ENCODE measurements at regions not wholly inside any gene's neighbourhood (a gene's known extent, or its start where the extent isn't known, plus 50 kb on each side); places are given as distances from the start of the nearest gene placed in this dataset.
"Not testable (repeated sequence)": the region's sequence is repeated elsewhere in the genome, so short reads cannot be mapped to it uniquely, and the experiment has no call there.

DNA sequence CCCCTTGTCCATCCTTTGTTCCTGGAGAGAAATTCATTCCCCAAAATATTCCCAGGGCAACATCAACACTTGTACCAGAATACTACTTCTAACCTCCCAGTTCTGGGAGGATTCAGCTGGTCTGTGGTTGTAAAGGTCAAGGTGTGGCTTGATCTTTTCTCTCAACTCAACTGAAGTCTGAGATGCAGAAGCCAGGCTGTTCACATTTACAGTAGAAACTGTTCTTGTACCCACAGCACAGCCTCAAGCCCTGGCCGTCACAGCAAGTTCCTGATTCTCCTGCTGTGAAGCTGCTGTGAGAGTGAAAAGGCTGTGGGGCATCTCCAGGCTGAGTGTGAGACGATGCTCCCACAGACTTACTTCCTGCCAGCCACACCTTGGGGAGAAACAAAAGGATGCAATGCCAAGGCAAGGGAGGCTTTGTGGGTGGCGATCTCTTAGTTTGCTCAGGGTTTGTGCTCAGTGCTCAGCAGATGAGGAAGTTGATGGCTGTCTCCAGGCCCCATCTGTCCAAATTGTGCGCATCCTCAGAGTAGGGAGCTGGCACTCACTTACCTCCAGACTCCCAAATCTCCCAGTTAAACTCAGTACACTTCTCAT, 143.9 kb upstream of the FOXA2 start:
- DNase-seq (ENCODE audit: low read depth) = no peak
- no peak overlapping the region for H3K4me3 ChIP-seq (ENCODE audit: low read depth, low read length)

DNA sequence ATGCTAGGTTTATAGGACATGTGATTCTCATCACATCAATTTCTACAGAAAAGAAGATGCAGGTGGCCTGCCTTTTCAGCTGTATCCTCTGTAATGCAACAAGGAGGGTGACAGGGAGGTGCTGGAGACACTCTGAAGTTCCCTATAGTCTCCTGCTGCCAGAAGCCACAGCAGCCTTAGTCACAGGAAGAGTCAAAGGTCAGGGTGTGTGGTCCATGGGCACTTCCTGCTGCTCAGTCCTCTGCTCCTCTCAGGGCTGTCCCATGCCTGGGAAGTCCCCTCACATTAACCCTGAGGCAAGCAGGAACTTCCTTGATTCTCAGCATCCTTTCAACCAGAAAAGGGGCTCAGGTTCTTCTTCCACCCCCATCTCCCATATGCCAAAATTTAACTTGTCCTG, 144.8 kb upstream of the FOXA2 start:
- no peak overlapping the region for H3K4me3 ChIP-seq (ENCODE audit: low read depth, low read length)
- no peak for DNase-seq (ENCODE audit: low read depth)

DNA sequence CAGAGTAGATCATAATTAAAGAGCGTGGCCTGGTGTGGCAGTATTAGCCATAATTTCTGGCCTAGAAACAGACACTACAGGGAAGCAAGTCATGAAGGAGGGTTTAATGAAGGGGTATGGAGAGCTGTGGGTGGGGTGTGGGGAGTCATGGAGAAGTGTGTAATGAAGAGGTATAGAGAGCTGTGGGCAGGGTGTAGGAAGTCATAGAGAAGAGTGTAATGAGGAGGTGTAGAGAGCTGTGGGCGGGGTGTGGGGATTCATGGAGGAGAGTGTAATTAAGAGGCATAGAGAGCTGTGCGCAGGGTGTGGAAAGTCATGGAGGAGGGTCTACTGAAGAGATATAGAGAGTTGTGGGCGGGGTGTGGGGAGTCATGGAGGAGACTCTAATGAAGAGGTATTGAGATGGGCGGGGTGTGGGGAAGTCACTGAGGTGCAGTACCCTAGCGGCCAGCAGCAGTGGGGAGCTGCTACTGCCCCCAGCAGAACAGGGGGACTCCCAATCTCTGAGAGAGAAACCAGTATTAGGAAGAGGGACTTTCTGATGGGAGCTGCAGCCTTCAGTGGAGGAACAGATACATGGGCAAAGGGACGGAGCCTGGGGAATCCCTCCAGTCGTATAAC, 145.4 kb upstream of the FOXA2 start:
- DNase-seq (ENCODE audit: low read depth) = no peak

GRCh38 chr20:22732751-22733150, 148.4 kb upstream of the FOXA2 start:
- H3K4me3 ChIP-seq (ENCODE audit: low read depth, low read length) = no peak overlapping the region
- no peak for DNase-seq (ENCODE audit: low read depth)

More for the DNA sequence above, 145.4 kb upstream of the FOXA2 start:
- H3K4me3 ChIP-seq (ENCODE audit: low read depth, low read length) = no peak overlapping the region

DNA sequence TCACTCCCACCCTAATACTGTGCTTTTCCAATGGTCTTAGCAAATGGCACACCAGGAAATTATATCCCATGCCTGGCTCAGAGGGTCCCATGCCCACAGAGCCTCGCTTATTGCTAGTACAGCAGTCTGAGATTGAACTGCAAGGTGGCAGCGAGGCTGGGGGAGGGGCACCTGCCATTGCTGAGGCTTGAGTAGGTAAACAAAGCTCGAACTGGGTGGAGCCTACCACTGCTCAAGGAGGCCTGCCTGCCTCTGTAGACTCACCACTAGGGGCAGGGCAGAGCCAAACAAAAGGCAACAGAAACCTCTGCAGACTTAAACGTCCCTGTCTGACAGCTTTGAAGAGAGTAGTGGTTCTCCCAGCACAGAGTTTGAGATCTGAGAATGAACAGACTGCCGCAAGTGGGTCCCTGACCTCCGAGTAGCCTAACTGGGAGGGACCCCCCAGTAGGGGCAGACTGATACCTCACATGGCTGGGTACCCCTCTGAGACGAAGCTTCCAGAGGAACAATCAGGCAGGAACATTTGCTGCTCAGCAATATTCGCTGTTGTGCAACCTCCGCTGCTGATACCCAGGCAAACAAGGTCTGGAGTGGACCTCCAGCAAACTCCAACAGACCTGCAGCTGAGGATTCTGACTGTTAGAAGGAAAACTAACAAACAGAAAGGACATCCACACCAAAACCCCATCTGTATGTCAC, 150.7 kb upstream of the FOXA2 start:
- H3K4me3 ChIP-seq (ENCODE audit: low read depth, low read length); DNase-seq (ENCODE audit: low read depth): not testable (repeated sequence)

DNA sequence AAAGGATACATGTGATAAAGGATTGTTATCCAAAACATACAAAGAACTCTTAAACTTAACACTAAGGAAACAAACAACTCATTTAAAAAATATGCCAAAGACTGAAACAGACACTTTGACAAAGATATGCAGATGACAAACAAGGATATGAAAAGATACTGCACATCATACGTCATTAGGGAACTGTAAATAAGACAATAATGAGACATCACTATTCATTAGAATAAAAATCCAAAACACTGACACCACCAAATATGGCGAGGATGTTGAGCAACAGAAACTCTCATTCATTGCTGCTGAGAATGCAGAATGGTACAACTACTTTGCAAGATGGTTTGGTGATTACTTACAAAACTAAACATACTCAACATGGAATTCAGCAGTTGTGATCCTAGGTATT, 156.5 kb upstream of the FOXA2 start:
- H3K4me3 ChIP-seq (ENCODE audit: low read depth, low read length) = no peak overlapping the region
- DNase-seq (ENCODE audit: low read depth) = no peak

DNA sequence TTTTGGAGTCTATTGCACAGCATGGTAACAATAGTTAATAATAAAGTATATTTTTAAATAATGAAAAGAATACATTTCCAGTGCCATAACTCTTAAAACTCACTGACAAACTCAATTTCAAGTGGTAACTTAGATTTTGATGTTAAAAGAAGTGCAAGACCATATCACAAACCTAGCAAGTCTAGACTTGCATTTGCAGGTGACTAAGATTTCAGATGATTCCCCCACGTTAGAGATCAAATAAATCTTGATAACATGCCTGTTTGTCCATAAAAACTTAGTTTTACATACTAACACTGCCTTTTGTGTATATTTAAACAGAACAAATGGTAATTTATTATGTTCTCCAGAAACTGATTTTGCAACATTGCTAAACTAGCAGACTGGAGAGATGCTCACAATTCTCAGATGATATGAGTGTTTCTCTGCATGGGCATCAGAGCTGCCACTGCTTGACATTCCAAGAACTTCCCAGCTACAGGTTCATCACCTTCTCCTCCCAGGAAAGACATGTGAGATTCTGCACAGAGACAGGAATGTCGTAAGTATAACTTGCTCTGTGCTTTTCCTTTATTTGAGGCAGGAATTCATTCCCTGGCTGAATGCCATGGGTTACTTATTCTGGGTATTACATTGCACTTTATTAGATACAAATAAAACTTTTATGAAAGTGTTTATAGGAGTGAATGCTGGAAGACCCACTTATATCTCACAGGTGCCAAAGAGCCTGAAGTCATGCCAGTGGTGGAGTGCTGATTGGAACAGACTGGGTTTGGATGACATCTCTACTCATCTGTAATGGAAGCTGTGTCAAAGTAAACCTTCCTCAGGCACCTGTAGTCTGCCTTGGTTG, 160.2 kb upstream of the FOXA2 start:
- no peak overlapping the region for H3K4me3 ChIP-seq (ENCODE audit: low read depth, low read length)
- DNase-seq (ENCODE audit: low read depth) = no peak

DNA sequence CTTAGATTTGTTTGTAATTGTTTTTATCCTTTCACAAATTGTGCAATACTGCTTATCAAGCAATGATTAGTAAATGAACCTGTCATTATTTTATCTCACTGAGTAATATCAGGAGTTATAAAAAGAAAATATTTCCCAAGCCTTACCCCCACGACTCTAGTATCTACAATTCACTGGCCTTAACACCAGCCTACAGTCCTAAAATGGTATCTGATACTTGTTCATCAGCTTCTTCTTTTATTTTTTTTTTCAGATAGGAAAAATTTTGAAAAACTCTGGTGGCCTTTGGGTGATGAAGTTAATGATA, 160.8 kb upstream of the FOXA2 start:
- no peak overlapping the region for H3K4me3 ChIP-seq (ENCODE audit: low read depth, low read length)
- no peak for DNase-seq (ENCODE audit: low read depth)

DNA sequence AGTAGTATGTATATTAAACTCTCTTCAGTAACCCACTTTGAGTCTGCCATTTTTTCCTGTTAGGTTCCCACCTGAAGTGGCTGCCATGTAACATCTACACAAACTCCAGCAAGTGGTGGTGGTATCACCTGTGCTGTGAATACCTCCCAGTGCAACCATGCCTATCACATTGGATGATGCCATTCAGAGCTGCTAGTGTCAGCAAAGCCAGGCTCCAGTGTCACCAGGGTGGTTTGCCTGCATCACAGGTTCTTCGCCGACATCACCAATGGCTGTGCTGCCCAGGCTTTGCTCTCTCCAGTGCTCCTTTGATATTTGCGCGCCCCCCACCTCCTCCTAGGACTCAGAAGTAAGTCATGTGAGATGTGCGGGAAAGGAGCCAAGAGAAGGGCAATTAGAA, 162.6 kb upstream of the FOXA2 start:
- no peak overlapping the region for H3K4me3 ChIP-seq (ENCODE audit: low read depth, low read length)
- DNase-seq (ENCODE audit: low read depth) = no peak

GRCh38 chr20:22752324-22752723, 168.0 kb upstream of the FOXA2 start:
- no peak overlapping the region for H3K4me3 ChIP-seq (ENCODE audit: low read depth, low read length)
- no peak for DNase-seq (ENCODE audit: low read depth)

- H3K4me3 ChIP-seq (ENCODE audit: low read depth, low read length) = no peak overlapping the region
- no peak for DNase-seq (ENCODE audit: low read depth)
Observed at GRCh38 chr20:22757424-22758183, 173.2 kb upstream of the FOXA2 start.

GRCh38 chr20:22758815-22759214, 174.4 kb upstream of the FOXA2 start:
- no peak overlapping the region for H3K4me3 ChIP-seq (ENCODE audit: low read depth, low read length)
- no peak for DNase-seq (ENCODE audit: low read depth)

GRCh38 chr20:22762576-22763256, 178.3 kb upstream of the FOXA2 start:
- DNase-seq (ENCODE audit: low read depth) = no peak
- no peak overlapping the region for H3K4me3 ChIP-seq (ENCODE audit: low read depth, low read length)

DNA sequence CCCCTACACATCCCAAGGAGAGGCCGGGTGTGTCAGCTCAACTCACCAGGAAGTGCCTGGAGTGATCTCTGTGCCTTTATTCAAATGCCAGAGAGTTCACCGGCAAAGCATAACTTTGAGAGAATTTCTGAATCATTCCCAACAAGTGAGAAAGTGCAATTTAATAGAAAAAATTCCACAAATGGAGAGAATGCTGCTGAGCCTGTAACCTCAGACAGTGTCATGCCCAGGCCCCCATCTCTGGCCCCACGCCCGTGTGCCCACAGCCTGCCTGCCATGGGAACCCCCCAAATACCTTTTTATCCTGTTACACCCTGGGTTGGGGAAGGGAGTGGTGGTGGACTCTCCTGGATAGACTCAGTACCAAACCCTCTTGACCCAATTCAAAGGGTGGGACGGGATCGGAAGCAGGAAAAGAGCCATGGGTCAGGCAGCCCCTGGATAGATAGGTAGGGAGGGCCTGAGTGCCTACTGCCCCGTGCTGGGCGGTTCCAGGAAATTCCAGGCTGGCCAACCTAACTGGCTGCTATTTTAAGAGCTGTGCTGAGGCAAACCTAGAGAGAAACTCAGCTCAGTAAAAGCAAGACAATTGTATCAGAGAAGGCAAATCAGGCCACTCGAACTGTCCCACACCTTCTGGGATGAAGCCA, 179.0 kb upstream of the FOXA2 start:
- no peak for DNase-seq (ENCODE audit: low read depth)
- H3K4me3 ChIP-seq (ENCODE audit: low read depth, low read length) = no peak overlapping the region

- H3K4me3 ChIP-seq (ENCODE audit: low read depth, low read length) = no peak overlapping the region
- DNase-seq (ENCODE audit: low read depth) = no peak
Observed at GRCh38 chr20:22768266-22769178, 184.2 kb upstream of the FOXA2 start.

DNA sequence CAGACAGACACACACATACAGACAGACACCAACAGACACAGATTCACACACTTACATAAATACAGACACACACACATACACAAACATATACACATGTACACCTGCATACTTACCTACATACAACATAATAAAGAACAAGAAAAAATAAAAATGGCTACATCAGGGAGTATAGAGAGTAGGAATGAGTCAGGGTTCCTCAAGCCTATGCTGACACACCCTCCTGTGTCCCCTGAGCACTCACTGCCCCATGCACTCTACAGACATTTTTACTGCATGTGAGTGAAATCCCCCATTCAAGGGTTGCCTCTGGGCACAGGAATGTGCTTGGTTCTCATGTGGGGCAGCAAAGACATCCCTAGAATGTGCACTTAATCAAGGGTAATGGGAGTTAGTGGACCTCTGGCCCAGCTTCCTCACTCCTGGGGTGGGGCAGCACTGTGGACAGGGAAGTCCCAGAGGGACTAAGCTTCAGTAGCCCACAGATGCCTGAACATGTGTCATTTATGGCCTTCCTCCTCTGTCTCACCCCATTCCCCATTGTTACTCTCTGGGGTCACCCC, 185.9 kb upstream of the FOXA2 start:
- H3K4me3 ChIP-seq (ENCODE audit: low read depth, low read length) = no peak overlapping the region
- no peak for DNase-seq (ENCODE audit: low read depth)

DNA sequence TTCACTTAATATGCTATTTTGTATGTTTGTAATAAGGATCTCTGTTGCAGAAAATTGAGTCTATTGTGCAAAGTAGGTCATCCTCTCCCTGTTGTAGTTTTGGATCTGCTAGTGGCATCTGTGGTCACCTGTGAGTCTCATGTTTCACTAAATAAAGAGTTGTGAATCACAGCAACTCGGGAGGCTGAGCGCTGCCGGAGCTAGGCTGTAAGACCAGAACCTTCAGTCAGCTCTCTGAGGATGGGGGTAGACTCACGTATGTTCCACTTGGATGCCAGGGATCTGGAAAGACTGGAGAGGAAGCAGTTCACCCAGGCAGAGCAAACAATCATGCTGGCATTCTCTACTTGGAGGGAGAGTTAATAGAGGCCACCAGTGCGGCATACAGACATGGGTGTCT, 187.3 kb upstream of the FOXA2 start:
- DNase-seq (ENCODE audit: low read depth) = no peak

More for the DNA sequence above, 187.3 kb upstream of the FOXA2 start:
- no peak overlapping the region for H3K4me3 ChIP-seq (ENCODE audit: low read depth, low read length)
